ENCODE measurements at regions not wholly inside any gene's neighbourhood (a gene's known extent, or its start where the extent isn't known, plus 50 kb on each side); places are given as distances from the start of the nearest gene placed in this dataset.
A peak's percentile ranks its signal among the peaks of the same experiment; 100 is the strongest.

DNA sequence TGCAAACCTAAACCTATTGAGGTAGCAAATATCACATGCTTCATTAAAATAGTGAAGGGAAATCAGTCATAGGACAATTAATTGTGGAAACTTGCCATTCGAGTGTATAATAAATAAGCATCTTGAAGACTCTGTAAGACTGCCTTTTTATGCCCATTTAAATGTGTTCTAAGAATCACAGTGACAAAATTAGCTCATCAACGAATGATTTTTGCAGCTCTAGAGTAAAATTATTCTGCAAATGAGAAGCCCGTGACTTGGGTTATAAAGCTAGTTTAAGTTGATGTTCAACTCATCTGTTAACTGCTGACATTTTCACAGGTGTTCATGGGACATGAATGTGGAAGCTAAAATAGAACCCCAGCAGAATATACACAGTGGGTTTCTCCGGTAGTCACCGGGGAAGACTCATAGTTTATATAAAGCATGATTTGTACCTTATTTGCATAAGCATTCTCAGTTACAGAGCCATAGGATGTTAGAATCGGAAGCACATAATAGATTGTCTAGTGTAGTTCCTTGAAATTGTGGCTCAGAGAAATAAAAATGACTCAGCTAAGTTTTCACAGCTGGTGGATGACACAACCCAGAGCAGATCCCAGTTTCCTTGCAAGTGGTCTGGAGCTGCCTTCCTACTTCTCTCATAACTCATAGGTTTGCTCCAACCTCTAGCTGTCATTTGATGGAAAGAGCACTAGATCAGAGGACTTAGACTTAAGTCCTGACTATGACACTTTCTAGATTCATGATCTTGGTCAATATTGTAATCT lies 107.3 kb downstream of the UCHL5 start:
- H3K79me2 ChIP-seq (ENCODE audit: control insufficient read depth, insufficient read depth, low read length), result no peaks in the 10 kb centered on the region
- peak; percentile 96 for DNase-seq (ENCODE audit: low read depth, low spot score)
- dilution Hi-C loops (cut with MboI; ENCODE audit: extremely low pct_ligation_motif_present, low sequenced_read_pairs), result no loop called here

More for the DNA sequence above, 107.3 kb downstream of the UCHL5 start:
- Histone ChIP-seq H4K20me1 (replicated peaks; ENCODE audit: control insufficient read depth, extremely low read depth, insufficient read depth, low read length) (no peaks in the 10 kb centered on the region), H3K4me2 (ENCODE audit: insufficient read depth, low read length) (peak overlapping the region; percentile 76), H3K27ac (ENCODE audit: insufficient read depth, low read depth, low read length) (peak overlapping the region; percentile 82), H3K9ac (replicated peaks; ENCODE audit: extremely low read depth, insufficient read depth, low read length) (peak overlapping the region; percentile 58), H3K27me3 (ENCODE audit: control insufficient read depth in 2 of 2, insufficient read depth in 2 of 2, low read length in 2 of 2) (no peaks in the 10 kb centered on the region), H3K36me3 (ENCODE audit: control insufficient read depth in 2 of 2, extremely low read depth in 1 of 2, insufficient read depth in 2 of 2, low read length in 2 of 2) (no peaks in the 10 kb centered on the region), H3K4me3 (replicated peaks in 1 of 3; ENCODE audit: insufficient read depth in 1 of 3, low read depth in 1 of 3, low read length in 3 of 3) (no peak overlapping the region), H3K4me1 (ENCODE audit: control insufficient read depth, extremely low read depth, insufficient read depth, low read length) (peaks cover 22% of the 10 kb centered on the region), H3K9me3 (replicated peaks; ENCODE audit: control insufficient read depth, insufficient read depth, low read length) (no peaks in the 10 kb centered on the region), H2AFZ (ENCODE audit: low read depth, low read length) (peak overlapping the region; percentile 8), H3K9me1 (replicated peaks; ENCODE audit: control insufficient read depth, extremely low read depth, insufficient read depth, low read length) (no peaks in the 10 kb centered on the region)
- ChIA-PET POLR2A (interaction anchor here (0.7 to 2.2 kb wide), 4 partner anchors 16 to 466 kb away, joined by 3 to 11 read pairs (median 6); partner anchors contain the start of gene RGS2), CTCF (interaction anchor here (0.8 to 2.9 kb wide), 10 partner anchors 8 to 150 kb away, joined by 3 to 16 read pairs (median 4); no protein-coding TSS in a partner anchor)
- TF ChIP-seq, protein P1, sequence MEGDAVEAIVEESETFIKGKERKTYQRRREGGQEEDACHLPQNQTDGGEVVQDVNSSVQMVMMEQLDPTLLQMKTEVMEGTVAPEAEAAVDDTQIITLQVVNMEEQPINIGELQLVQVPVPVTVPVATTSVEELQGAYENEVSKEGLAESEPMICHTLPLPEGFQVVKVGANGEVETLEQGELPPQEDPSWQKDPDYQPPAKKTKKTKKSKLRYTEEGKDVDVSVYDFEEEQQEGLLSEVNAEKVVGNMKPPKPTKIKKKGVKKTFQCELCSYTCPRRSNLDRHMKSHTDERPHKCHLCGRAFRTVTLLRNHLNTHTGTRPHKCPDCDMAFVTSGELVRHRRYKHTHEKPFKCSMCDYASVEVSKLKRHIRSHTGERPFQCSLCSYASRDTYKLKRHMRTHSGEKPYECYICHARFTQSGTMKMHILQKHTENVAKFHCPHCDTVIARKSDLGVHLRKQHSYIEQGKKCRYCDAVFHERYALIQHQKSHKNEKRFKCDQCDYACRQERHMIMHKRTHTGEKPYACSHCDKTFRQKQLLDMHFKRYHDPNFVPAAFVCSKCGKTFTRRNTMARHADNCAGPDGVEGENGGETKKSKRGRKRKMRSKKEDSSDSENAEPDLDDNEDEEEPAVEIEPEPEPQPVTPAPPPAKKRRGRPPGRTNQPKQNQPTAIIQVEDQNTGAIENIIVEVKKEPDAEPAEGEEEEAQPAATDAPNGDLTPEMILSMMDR (IDR thresholded peaks at IDR 0.05; ENCODE audit: extremely low read depth in 1 of 2, insufficient read depth in 1 of 2, low read depth in 1 of 2, low read length in 2 of 2), result no peak
- TF ChIP-seq FOS (IDR thresholded peaks at IDR 0.05; ENCODE audit: borderline replicate concordance, insufficient read depth, low read length) (peak; percentile 94), JUN (IDR thresholded peaks at IDR 0.05; ENCODE audit: borderline replicate concordance, insufficient read depth, insufficient read length, low read depth) (peak; percentile 89), MYC (IDR thresholded peaks at IDR 0.05; ENCODE audit: low read depth, low read length) (no peak), EZH2 (IDR thresholded peaks at IDR 0.05; ENCODE audit: borderline replicate concordance, low read depth, low read length, severe bottlenecking) (no peak), POLR2A (IDR thresholded peaks at IDR 0.05; ENCODE audit: low read depth, low read length) (peak; percentile 50), POLR2AphosphoS5 (IDR thresholded peaks at IDR 0.05; ENCODE audit: insufficient read depth, low read depth, low read length) (peak; percentile 77), GATA2 (IDR thresholded peaks at IDR 0.05; ENCODE audit: insufficient read depth, insufficient read length, low read depth, low read length) (peak; percentile 36)
- TF ChIP-seq, protein P2, sequence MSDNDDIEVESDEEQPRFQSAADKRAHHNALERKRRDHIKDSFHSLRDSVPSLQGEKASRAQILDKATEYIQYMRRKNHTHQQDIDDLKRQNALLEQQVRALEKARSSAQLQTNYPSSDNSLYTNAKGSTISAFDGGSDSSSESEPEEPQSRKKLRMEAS (IDR thresholded peaks at IDR 0.05; ENCODE audit: insufficient read depth, insufficient read length), result no peak
- intact Hi-C loops (cut with micrococcal nuclease), result loop anchor here (1.0 to 10.0 kb wide), 5 partner anchors 15 to 173 kb away; partner anchors contain the start of genes CDC73 and RGS2
- BruUV-seq (replicated peaks), result no TSS peak
- FAIRE-seq, result peak; percentile 98

Data from endothelial cell of umbilical vein (primary cell).